Loucy (cell line): ENCODE measurements at regions not wholly inside any gene's neighbourhood (a gene's known extent, or its start where the extent isn't known, plus 50 kb on each side); places are given as distances from the start of the nearest gene placed in this dataset.

Experiments
- H2AFZ ChIP-seq: fragments of 200-600 bp; sonication (generic); 2 replicates; pipeline ENCODE4 v1.6.0; 2016; ENCODE audit warnings: antibody characterized with exemption, mild to moderate bottlenecking, low read length, moderate library complexity
- H3F3A ChIP-seq: fragments of 200-600 bp; 2 replicates; pipeline ENCODE4 v1.6.0; 2016; ENCODE audit warnings: antibody characterized with exemption, low read depth, mild to moderate bottlenecking
- H3K27me3 ChIP-seq: fragments of 200-600 bp; sonication (generic); 2 replicates; pipeline ENCODE4 v1.6.1; 2014; ENCODE audit warnings: low read length, mild to moderate bottlenecking; ENCODE audit not compliant: insufficient read depth, poor library complexity, severe bottlenecking
- H3K36me3 ChIP-seq: fragments of 200-600 bp; sonication (generic); 2 replicates; pipeline ENCODE4 v1.6.1; 2016; ENCODE audit warnings: low read length; ENCODE audit not compliant: insufficient read depth
- H3K4me1 ChIP-seq: fragments of 200-600 bp; sonication (generic); 2 replicates; pipeline ENCODE4 v1.5.1; 2014; ENCODE audit warnings: low read length, mild to moderate bottlenecking; ENCODE audit not compliant: insufficient read depth, poor library complexity, severe bottlenecking
- H3K4me2 ChIP-seq: fragments of 200-600 bp; sonication (generic); 2 replicates; pipeline ENCODE4 v1.6.0; 2014; ENCODE audit warnings: antibody characterized with exemption, low read length, low read depth, mild to moderate bottlenecking; ENCODE audit not compliant: poor library complexity, severe bottlenecking
- H3K4me3 ChIP-seq: fragments of 200-600 bp; sonication (generic); 2 replicates; pipeline ENCODE4 v1.5.1; 2014; ENCODE audit warnings: low read length, mild to moderate bottlenecking, mixed read lengths; ENCODE audit not compliant: poor library complexity, severe bottlenecking
- H3K79me2 ChIP-seq: fragments of 200-600 bp; sonication (generic); 2 replicates; pipeline ENCODE4 v1.6.1; 2014; ENCODE audit warnings: low read length; ENCODE audit not compliant: insufficient read depth
- H3K9ac ChIP-seq: fragments of 200-600 bp; sonication (generic); 2 replicates; pipeline ENCODE4 v1.6.0; 2014; ENCODE audit warnings: mild to moderate bottlenecking, low read depth, low read length, moderate library complexity; ENCODE audit not compliant: poor library complexity, severe bottlenecking
- H3K9me2 ChIP-seq: fragments of 200-600 bp; sonication (generic); replicated peaks from 2 replicates; pipeline ENCODE4 v1.6.1; 2016; ENCODE audit warnings: low read depth, low read length, mixed read lengths
- H3K9me3 ChIP-seq: fragments of 200-600 bp; sonication (generic); 2 replicates; pipeline ENCODE4 v1.6.1; 2014; ENCODE audit warnings: mild to moderate bottlenecking, antibody characterized with exemption, low read length, low read depth; ENCODE audit not compliant: insufficient read depth
- H4K20me1 ChIP-seq: fragments of 200-600 bp; sonication (generic); 2 replicates; pipeline ENCODE4 v1.6.0; 2014; ENCODE audit warnings: antibody characterized with exemption, low read length, mild to moderate bottlenecking; ENCODE audit not compliant: insufficient read depth, poor library complexity, severe bottlenecking
- CTCF ChIP-seq: fragments of 200-600 bp; sonication (generic); conservative IDR thresholded peaks from 2 replicates; pipeline ENCODE4 v1.5.1; 2014; ENCODE audit warnings: mild to moderate bottlenecking, antibody characterized with exemption, low read length
- EZH2phosphoT487 ChIP-seq: fragments of 200-600 bp; IDR thresholded peaks from 2 replicates; pipeline ENCODE4 v1.6.1; 2018; ENCODE audit warnings: antibody characterized with exemption, mild to moderate bottlenecking, moderate library complexity, borderline replicate concordance

GRCh38 chr12:89969093-89969492, 260.5 kb upstream of the ATP2B1 start:
- no peak overlapping the region for H2AFZ ChIP-seq
- H3K79me2 ChIP-seq = no peaks in the 10 kb centered on the region
- no peaks in the 10 kb centered on the region for H3K9me3 ChIP-seq
- TF ChIP-seq CTCF (no peak), EZH2phosphoT487 (no peak)
- H3K4me1 ChIP-seq = peaks cover 7% of the 10 kb centered on the region
- H3K9me2 ChIP-seq = no peaks in the 10 kb centered on the region
- H3K4me2 ChIP-seq = no peak overlapping the region
- H3K36me3 ChIP-seq = no peaks in the 10 kb centered on the region
- H3F3A ChIP-seq = no peaks in the 10 kb centered on the region
- H3K4me3 ChIP-seq = no peak overlapping the region
- no peak overlapping the region for H3K9ac ChIP-seq
- no peaks in the 10 kb centered on the region for H4K20me1 ChIP-seq
- no peaks in the 10 kb centered on the region for H3K27me3 ChIP-seq

DNA sequence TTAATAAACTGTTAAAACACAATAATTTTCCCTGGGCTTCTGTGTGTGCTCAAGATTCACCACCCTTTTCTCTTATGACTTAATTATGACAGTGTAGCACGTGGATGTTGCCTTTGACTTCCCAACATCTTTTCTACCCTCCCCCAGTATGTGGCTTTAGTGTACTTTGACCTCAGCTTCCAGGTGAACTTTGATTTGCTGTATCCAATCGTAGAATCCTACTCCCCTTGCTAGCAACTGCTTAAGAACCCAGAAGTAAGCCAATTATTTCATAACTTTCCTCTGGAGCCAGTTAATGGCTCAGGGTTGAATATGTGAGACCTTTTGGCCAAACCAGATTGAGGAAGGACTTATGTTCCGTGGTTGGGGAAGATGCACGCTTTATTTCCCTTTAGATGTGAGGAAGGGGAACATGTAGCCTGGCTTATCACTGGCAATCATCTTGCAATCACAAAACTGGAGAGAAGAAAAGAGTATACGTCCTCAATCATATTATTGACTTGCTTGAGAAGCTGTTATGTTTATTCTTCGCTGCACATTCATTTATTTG, 259.6 kb upstream of the ATP2B1 start:
- Histone ChIP-seq H3K36me3 (no peaks in the 10 kb centered on the region), H3K79me2 (no peaks in the 10 kb centered on the region), H3K4me2 (no peak overlapping the region), H3K9me3 (no peaks in the 10 kb centered on the region), H3K9ac (no peak overlapping the region), H3K4me1 (peaks cover 7% of the 10 kb centered on the region), H3K27me3 (no peaks in the 10 kb centered on the region), H3K4me3 (no peak overlapping the region), H3K9me2 (no peaks in the 10 kb centered on the region), H2AFZ (no peak overlapping the region), H3F3A (no peaks in the 10 kb centered on the region), H4K20me1 (no peaks in the 10 kb centered on the region)
- TF ChIP-seq CTCF (no peak), EZH2phosphoT487 (no peak)

DNA sequence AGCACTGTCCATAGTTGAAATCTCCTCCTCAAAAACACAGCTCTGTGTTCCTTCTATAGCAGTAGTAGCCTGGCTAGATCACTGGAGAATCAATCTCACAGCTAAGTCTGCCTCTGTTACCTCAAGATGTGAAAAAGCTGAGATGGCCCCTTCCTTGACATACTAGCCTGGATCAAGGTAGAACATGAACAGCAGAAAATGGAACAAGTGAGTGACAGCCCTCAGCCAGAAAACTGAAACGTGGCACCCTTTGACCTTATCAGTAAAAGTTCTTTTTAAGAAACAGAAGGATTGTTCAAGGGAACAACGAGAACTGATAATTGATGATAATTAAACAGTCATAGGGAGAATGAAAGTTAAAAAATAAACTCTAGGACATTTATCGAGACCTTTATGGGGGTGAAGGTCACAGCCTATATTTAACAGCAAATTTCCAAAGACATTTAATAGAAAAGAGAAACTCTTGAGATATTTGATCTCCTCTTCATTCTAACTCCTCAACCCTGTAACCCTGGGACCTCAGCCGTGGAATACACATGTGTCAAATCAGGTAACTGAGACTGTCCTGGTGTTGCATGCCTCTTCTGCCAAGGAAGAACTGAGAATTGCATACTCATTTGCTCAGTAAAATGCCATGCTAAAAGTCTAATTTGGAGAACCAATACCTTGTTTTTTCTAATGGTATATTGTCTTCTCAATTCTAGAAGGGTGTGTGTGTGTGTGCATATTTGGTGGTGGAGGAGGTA, 258.0 kb upstream of the ATP2B1 start:
- no peaks in the 10 kb centered on the region for H4K20me1 ChIP-seq
- TF ChIP-seq CTCF = no peak
- TF ChIP-seq EZH2phosphoT487 = no peak
- no peak overlapping the region for H2AFZ ChIP-seq
- H3K9ac ChIP-seq = no peak overlapping the region
- no peaks in the 10 kb centered on the region for H3K36me3 ChIP-seq
- H3K9me2 ChIP-seq = no peaks in the 10 kb centered on the region
- H3F3A ChIP-seq = no peaks in the 10 kb centered on the region
- H3K4me2 ChIP-seq = no peak overlapping the region
- H3K27me3 ChIP-seq = no peaks in the 10 kb centered on the region
- no peaks in the 10 kb centered on the region for H3K9me3 ChIP-seq
- no peak overlapping the region for H3K4me3 ChIP-seq
- peaks cover 4% of the 10 kb centered on the region for H3K4me1 ChIP-seq
- no peaks in the 10 kb centered on the region for H3K79me2 ChIP-seq
